ENCODE measurements at regions not wholly inside any gene's neighbourhood (a gene's known extent, or its start where the extent isn't known, plus 50 kb on each side); places are given as distances from the start of the nearest gene placed in this dataset.

- no peak overlapping the region for H3K27ac ChIP-seq (ENCODE audit: insufficient read depth, low read length)
- H3K27me3 ChIP-seq (ENCODE audit: control insufficient read depth, insufficient read depth, low read length), result no peaks in the 10 kb centered on the region
- H2AFZ ChIP-seq (ENCODE audit: low read length), result no peak overlapping the region
- no peaks in the 10 kb centered on the region for H3K79me2 ChIP-seq (ENCODE audit: control insufficient read depth, insufficient read depth, low read length)
- H3K4me3 ChIP-seq (replicated peaks in 1 of 4; ENCODE audit: control extremely low read depth in 1 of 4, insufficient read depth in 1 of 4, low read depth in 3 of 4, low read length in 4 of 4), result no peak overlapping the region
- TF ChIP-seq CTCF (conservative IDR thresholded peaks at IDR 0.05 in 1 of 2, IDR thresholded peaks at IDR 0.05 in 1 of 2; ENCODE audit: low read depth in 1 of 2, low read length in 2 of 2), result no peak
- no peak for TF ChIP-seq EZH2 (IDR thresholded peaks at IDR 0.05; ENCODE audit: low read length, missing control alignments)
- no peaks in the 10 kb centered on the region for H3K36me3 ChIP-seq (ENCODE audit: control insufficient read depth, insufficient read depth, low read length)
- no peaks in the 10 kb centered on the region for H3K4me1 ChIP-seq (ENCODE audit: control insufficient read depth, extremely low read depth, insufficient read depth, low read length)
- DNase-seq (ENCODE audit: low read depth in 2 of 2), result no peak
- H3K9ac ChIP-seq (ENCODE audit: insufficient read depth, low read length), result no peak overlapping the region
- no peaks in the 10 kb centered on the region for H3K9me3 ChIP-seq (ENCODE audit: control insufficient read depth, insufficient read depth, low read depth, low read length)
- H4K20me1 ChIP-seq (ENCODE audit: control insufficient read depth, extremely low read depth, insufficient read depth, low read length), result no peaks in the 10 kb centered on the region
- no peak overlapping the region for H3K4me2 ChIP-seq (ENCODE audit: extremely low read depth, insufficient read depth, low read length)
These were observed 95.7 kb upstream of the MED13 start for GRCh38 chr17:62160816-62161215.

GRCh38 chr17:62159994-62160393 is 94.9 kb upstream of the MED13 start:
- no peak for DNase-seq (ENCODE audit: low read depth in 2 of 2)
- Histone ChIP-seq H3K4me2 (ENCODE audit: extremely low read depth, insufficient read depth, low read length) (no peak overlapping the region), H3K79me2 (ENCODE audit: control insufficient read depth, insufficient read depth, low read length) (no peaks in the 10 kb centered on the region), H3K36me3 (ENCODE audit: control insufficient read depth, insufficient read depth, low read length) (no peaks in the 10 kb centered on the region), H3K9ac (ENCODE audit: insufficient read depth, low read length) (no peak overlapping the region), H3K27ac (ENCODE audit: insufficient read depth, low read length) (no peak overlapping the region), H3K4me1 (ENCODE audit: control insufficient read depth, extremely low read depth, insufficient read depth, low read length) (no peaks in the 10 kb centered on the region), H3K9me3 (ENCODE audit: control insufficient read depth, insufficient read depth, low read depth, low read length) (no peaks in the 10 kb centered on the region), H3K4me3 (replicated peaks in 1 of 4; ENCODE audit: control extremely low read depth in 1 of 4, insufficient read depth in 1 of 4, low read depth in 3 of 4, low read length in 4 of 4) (no peak overlapping the region), H3K27me3 (ENCODE audit: control insufficient read depth, insufficient read depth, low read length) (no peaks in the 10 kb centered on the region), H2AFZ (ENCODE audit: low read length) (no peak overlapping the region), H4K20me1 (ENCODE audit: control insufficient read depth, extremely low read depth, insufficient read depth, low read length) (no peaks in the 10 kb centered on the region)
- TF ChIP-seq CTCF (conservative IDR thresholded peaks at IDR 0.05 in 1 of 2, IDR thresholded peaks at IDR 0.05 in 1 of 2; ENCODE audit: low read depth in 1 of 2, low read length in 2 of 2), result no peak
- TF ChIP-seq EZH2 (IDR thresholded peaks at IDR 0.05; ENCODE audit: low read length, missing control alignments), result no peak

GRCh38 chr17:62156949-62157348 is 91.9 kb upstream of the MED13 start:
- Histone ChIP-seq H3K9ac (ENCODE audit: insufficient read depth, low read length) (no peak overlapping the region), H3K4me1 (ENCODE audit: control insufficient read depth, extremely low read depth, insufficient read depth, low read length) (no peaks in the 10 kb centered on the region), H3K4me2 (ENCODE audit: extremely low read depth, insufficient read depth, low read length) (no peak overlapping the region), H3K36me3 (ENCODE audit: control insufficient read depth, insufficient read depth, low read length) (no peaks in the 10 kb centered on the region), H2AFZ (ENCODE audit: low read length) (no peak overlapping the region), H3K27me3 (ENCODE audit: control insufficient read depth, insufficient read depth, low read length) (no peaks in the 10 kb centered on the region), H3K27ac (ENCODE audit: insufficient read depth, low read length) (no peak overlapping the region), H3K9me3 (ENCODE audit: control insufficient read depth, insufficient read depth, low read depth, low read length) (no peaks in the 10 kb centered on the region), H3K4me3 (replicated peaks in 1 of 4; ENCODE audit: control extremely low read depth in 1 of 4, insufficient read depth in 1 of 4, low read depth in 3 of 4, low read length in 4 of 4) (no peak overlapping the region), H4K20me1 (ENCODE audit: control insufficient read depth, extremely low read depth, insufficient read depth, low read length) (no peaks in the 10 kb centered on the region), H3K79me2 (ENCODE audit: control insufficient read depth, insufficient read depth, low read length) (no peaks in the 10 kb centered on the region)
- no peak for TF ChIP-seq EZH2 (IDR thresholded peaks at IDR 0.05; ENCODE audit: low read length, missing control alignments)
- peak in 1 of 2 donors; percentile 11 for DNase-seq (ENCODE audit: low read depth in 2 of 2)
